Body of pancreas (tissue), 4 donors: ENCODE measurements at regions not wholly inside any gene's neighbourhood (a gene's known extent, or its start where the extent isn't known, plus 50 kb on each side); places are given as distances from the start of the nearest gene placed in this dataset.

Source experiments
- CTCF ChIP-seq, 7 experiments: fragments of 450-650 bp in 4 of 7; fragments of 200-600 bp in 3 of 7; sonication (generic) in 3 of 7; IDR thresholded peaks; one replicate each; pipeline ENCODE4 v1.5.1; 2016 to 2019; ENCODE audit warnings: antibody characterized with exemption in 7 of 7
- POLR2A ChIP-seq, 3 donors: fragments of 450-650 bp; IDR thresholded peaks; one replicate each; pipeline ENCODE4 v1.6.1; 2016; ENCODE audit warnings: antibody characterized with exemption in 3 of 3, mild to moderate bottlenecking in 2 of 3

DNA sequence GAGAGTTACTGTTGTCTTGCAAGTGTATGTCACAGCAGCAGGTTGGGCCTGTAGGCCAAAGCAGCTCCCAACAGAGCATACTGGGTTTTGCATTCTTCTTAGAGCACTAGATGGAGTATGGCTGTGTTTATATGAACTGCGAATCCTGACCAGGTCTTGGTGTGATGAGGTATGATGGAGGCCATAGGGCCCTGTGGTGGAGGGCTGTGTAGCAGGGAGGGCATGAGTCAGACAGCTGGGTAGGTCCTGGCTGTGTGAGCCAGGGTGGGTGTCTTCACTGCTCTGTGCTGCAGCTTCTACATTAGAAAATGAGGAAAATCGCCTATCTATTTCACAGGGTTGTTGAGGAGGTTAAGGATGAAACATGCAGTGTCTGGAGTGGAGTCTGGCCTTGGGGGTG, 124.2 kb downstream of the BUB3 start:
- TF ChIP-seq CTCF (IDR thresholded peaks at IDR 0.05) (no peak), POLR2A (IDR thresholded peaks at IDR 0.05) (no peak)
